ENCODE measurements at regions not wholly inside any gene's neighbourhood (a gene's known extent, or its start where the extent isn't known, plus 50 kb on each side); places are given as distances from the start of the nearest gene placed in this dataset.

GRCh38 chr6:14187406-14187805 is 69.8 kb downstream of the CD83 start:
- no peaks in the 10 kb centered on the region for H3K36me3 ChIP-seq
- no peaks in the 10 kb centered on the region for H3K4me1 ChIP-seq
- no peaks in the 10 kb centered on the region for H3K9me3 ChIP-seq
- no peak overlapping the region for H3K4me3 ChIP-seq
- TF ChIP-seq CTCF (IDR thresholded peaks at IDR 0.05): no peak
- no peak overlapping the region for H3K27ac ChIP-seq
- no peaks in the 10 kb centered on the region for H3K27me3 ChIP-seq
- no peak for DNase-seq (ENCODE audit: low spot score)

DNA sequence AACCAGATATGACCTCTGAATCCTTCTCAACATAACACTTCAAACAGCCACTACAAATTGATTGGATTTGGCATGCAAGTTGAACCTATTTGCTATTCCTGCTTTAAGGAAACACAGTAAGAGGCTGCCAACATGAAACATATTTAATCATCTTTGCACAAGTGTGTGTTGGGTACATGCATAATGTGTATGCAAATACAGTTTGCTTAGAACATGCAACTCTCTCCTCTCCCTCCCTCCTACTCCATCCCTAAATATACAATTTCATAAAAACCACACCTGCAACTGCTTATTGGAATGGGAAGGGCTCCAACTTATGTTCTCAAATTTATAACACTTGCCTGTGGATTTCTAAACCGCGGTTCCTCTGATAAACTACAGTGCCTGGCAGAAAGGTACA is 71.5 kb downstream of the CD83 start:
- no peak overlapping the region for H3K27ac ChIP-seq
- no peaks in the 10 kb centered on the region for H3K4me1 ChIP-seq
- H3K27me3 ChIP-seq: no peaks in the 10 kb centered on the region
- TF ChIP-seq CTCF (IDR thresholded peaks at IDR 0.05): no peak
- no peaks in the 10 kb centered on the region for H3K9me3 ChIP-seq
- H3K36me3 ChIP-seq: no peaks in the 10 kb centered on the region
- H3K4me3 ChIP-seq: no peak overlapping the region
- DNase-seq (ENCODE audit: low spot score): no peak

DNA sequence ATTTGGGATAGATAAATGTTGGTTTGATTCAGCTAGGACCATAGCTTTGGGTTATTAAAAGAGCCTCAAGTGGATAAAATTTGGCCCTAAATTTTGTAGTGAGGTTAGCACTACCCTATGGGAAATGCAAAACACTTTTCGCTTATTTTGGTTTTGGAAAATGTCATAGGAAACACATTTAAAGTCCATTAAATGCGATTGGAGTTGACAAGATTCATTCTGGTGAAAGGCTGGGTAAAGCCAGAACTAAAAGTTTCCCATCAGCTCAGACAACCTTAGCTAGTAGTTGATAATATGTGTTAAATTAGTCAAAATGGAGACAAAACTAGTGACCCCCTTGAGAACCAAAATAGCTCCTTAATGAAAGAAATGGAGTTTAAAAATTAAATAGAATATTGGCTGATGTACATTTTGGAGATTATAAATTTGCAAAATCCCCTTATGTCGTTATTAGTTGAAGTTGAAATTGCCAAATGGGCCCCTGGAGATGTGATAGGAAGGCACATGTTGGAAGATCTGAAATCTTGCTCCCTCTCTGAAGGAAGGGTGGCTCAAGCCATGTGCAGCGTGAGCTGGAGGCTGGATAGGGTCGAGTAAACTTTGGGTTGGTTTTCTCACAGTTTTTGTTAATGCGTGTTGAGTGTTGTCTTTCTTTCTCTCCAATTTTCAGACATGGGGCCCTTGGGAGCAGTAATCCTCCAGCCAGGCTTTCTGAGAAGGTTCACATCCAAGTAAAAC is 72.8 kb downstream of the CD83 start:
- Histone ChIP-seq H3K27ac (no peak overlapping the region), H3K4me1 (no peaks in the 10 kb centered on the region), H3K27me3 (no peaks in the 10 kb centered on the region), H3K36me3 (no peaks in the 10 kb centered on the region), H3K9me3 (no peaks in the 10 kb centered on the region), H3K4me3 (no peak overlapping the region)
- TF ChIP-seq CTCF (IDR thresholded peaks at IDR 0.05): no peak
- DNase-seq (ENCODE audit: low spot score): no peak

DNA sequence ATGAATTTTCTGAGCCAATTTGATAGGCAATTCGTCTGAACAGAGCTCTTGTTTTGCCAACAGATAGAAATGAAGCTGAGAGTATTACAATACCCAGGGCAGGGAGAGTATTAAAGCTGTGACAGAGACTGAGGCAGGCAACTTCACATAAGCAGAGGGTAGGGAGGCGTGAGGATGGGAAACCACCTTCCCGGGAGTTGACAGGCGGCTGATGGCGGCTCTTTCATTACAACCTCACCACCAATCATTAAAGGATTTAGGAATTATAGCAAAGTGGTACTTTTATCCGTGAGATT is 73.3 kb downstream of the CD83 start:
- Histone ChIP-seq H3K4me3 (no peak overlapping the region), H3K4me1 (no peaks in the 10 kb centered on the region), H3K27me3 (no peaks in the 10 kb centered on the region), H3K36me3 (no peaks in the 10 kb centered on the region), H3K9me3 (no peaks in the 10 kb centered on the region), H3K27ac (no peak overlapping the region)
- no peak for DNase-seq (ENCODE audit: low spot score)
- no peak for TF ChIP-seq CTCF (IDR thresholded peaks at IDR 0.05)

GRCh38 chr6:14191761-14192160 is 74.2 kb downstream of the CD83 start:
- Histone ChIP-seq H3K4me1 (no peaks in the 10 kb centered on the region), H3K9me3 (no peaks in the 10 kb centered on the region), H3K36me3 (no peaks in the 10 kb centered on the region), H3K4me3 (no peak overlapping the region), H3K27me3 (no peaks in the 10 kb centered on the region), H3K27ac (no peak overlapping the region)
- no peak for DNase-seq (ENCODE audit: low spot score)
- no peak for TF ChIP-seq CTCF (IDR thresholded peaks at IDR 0.05)

- no peaks in the 10 kb centered on the region for H3K36me3 ChIP-seq
- TF ChIP-seq CTCF (IDR thresholded peaks at IDR 0.05): peak in 1 of 2 donors; percentile 40
- H3K9me3 ChIP-seq: no peaks in the 10 kb centered on the region
- DNase-seq (ENCODE audit: low spot score): no peak
- no peaks in the 10 kb centered on the region for H3K27me3 ChIP-seq
- no peak overlapping the region for H3K27ac ChIP-seq
- H3K4me1 ChIP-seq: no peaks in the 10 kb centered on the region
- H3K4me3 ChIP-seq: no peak overlapping the region
Measured at GRCh38 chr6:14192216-14192788, 74.7 kb downstream of the CD83 start.

Measured in right atrium auricular region (tissue), 2 donors.